AML-193 (cell line): ENCODE measurements at regions not wholly inside any gene's neighbourhood (a gene's known extent, or its start where the extent isn't known, plus 50 kb on each side); places are given as distances from the start of the nearest gene placed in this dataset.
"Not testable (repeated sequence)": the region's sequence is repeated elsewhere in the genome, so short reads cannot be mapped to it uniquely, and the experiment has no call there.

Experiments
- DNase-seq, 2 experiments: peaks; one replicate each; lab custom pipeline; 2025; lab: John Stamatoyannopoulos, UW

DNA sequence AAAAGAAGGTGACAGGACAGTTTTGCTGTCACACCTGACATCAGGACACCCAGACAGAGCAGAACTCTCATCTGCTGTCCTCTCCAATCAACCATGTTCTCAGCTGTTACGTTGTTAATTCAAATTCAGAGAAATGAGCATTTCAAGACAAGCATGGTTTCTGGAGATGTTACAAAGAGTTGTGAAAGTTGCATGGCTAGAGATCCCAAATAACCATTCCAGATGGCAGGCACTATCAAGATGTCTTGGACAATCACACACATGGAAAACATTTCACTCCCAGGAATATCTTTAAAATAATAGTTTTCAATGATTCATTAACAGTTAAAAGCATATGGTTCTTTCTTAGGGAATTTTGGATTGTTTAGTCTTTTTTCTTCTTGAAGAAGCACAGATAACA, 533.1 kb downstream of the AGTPBP1 start:
- DNase-seq = no peak

DNA sequence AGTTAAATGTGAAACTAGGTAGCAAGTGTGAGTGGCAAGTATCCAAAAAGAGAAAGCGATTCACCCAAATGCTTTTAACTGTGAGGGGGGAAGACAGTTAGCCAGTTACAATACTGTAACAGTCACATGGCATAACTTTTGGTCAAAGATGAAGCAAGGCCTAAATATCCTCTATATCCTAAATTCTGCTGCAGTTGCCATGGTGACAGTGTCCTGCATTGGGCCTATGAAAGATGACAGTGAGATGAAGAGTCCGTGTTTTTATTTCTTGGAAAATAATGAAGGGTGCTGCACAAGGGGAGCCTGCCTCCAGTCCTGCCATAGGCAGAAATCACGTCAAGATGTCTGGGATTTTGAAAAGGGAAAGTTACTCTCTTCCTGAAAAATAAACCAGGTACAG, 534.6 kb downstream of the NTRK2 start:
- DNase-seq = no peak

DNA sequence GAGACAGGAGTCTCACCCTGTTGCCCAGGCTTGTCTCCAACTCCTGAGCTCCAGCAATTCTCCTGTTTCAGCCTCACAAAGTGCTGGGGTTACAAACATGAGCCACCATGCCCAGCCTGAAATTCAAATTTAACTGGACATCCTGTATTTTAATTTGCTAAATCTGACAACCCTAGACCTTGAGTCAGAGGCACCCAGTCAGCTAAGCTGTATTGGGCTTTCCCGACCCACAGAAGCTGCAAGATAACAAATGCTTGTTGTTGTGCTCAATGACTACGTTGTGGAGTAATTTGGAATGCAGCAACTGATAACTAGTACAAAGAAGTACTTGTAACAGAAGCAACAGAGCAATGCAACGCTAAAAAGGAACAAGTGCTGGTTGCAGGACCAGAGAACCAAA, 533.1 kb downstream of the NTRK2 start:
- no peak for DNase-seq

DNA sequence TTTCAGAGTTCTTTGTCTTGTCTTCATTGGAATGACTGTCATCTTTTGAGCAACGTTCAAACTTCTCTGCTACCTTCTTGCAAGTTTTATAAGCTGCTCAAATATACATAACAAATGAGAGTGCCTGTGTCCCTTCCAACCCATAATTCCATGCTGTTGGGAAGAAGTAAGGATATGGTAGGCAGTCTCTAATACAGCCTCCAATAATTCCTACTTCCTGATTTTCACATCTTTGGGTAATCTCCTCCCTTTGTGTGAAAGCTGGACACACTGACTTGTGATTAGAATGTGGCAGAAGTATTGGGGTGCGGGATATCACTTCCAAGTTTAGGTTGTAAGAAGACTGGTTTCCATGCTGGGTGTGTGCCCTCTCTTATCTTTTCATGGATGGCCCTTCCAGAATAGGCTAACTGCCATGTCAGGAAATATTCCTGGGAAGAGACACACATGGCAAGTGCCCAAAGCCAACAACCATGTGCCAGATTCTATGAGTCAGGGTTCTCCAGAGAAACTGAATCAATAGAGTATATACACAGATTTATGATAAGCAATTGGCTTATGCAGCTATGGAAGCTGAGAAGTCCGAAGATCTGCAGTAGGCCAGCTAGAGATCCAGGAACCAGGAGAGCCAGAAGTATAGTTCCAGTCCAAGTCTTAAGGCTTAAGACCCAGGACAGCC, 531.3 kb downstream of the NTRK2 start:
- DNase-seq = no peak

DNA sequence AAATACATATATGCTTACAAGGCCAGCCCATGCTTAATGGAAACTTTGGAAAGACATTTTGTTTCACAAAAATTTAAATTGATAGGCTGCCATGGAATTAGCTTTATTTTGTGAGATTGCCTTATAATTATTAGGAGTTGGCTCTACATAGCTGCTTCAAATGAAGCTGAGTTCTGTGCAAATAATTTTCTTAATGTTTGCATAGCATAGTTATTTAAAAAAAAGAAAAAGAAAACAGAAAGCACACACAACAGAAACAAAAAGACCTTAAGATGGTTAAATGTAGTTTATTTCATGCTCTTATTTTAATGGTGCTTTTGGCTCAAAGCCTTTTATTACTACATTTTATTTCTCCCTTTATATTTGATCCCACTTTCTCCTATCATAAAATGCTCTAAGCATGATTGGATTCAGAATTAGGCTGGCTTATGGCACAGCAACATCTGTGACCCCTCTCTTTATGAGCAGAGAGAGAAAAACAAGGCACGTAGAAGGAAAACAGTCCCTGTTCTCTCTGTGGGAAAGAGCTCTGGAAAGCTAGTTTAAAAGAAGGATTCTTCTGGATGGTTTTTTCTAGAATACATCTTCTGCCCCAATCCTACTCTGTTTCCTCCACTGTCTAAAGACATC, 530.5 kb downstream of the NTRK2 start:
- no peak for DNase-seq

DNA sequence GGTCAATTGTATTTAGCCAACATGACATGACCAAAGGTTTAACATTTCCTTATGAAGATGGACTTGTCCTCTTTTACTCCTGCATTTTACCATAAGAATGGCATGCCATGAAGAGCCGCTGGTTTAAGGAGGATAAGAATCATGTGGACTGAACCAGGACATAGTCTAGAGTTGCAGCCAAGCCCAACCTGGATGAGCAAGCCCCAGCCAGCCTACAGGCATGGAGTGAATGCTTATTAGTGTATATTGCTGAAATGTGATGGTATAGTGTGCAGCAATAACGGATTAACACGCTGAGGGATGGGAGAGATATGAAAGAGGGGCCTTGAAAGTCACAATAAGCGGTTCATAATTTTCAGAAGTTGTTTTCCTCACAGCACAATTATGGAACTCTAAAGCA, 523.2 kb downstream of the NTRK2 start:
- DNase-seq = no peak

DNA sequence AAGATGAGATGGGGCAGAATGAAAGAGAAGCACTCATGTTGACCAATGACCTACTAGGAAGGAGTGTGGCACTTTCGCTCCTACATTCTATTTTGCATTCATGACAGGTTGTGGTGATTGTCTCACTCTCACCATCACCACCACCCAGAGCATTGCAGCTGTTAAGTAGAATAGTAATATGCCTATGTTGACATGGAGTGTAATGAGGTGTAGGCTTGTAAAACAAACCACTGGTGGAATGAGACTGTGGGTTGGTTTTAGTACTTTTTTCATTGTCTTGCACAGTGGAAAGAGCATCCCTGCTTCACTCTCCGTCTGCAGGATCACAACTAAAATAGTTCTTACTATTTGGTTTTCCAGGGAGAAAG, 516.7 kb downstream of the NTRK2 start:
- DNase-seq = no peak

DNA sequence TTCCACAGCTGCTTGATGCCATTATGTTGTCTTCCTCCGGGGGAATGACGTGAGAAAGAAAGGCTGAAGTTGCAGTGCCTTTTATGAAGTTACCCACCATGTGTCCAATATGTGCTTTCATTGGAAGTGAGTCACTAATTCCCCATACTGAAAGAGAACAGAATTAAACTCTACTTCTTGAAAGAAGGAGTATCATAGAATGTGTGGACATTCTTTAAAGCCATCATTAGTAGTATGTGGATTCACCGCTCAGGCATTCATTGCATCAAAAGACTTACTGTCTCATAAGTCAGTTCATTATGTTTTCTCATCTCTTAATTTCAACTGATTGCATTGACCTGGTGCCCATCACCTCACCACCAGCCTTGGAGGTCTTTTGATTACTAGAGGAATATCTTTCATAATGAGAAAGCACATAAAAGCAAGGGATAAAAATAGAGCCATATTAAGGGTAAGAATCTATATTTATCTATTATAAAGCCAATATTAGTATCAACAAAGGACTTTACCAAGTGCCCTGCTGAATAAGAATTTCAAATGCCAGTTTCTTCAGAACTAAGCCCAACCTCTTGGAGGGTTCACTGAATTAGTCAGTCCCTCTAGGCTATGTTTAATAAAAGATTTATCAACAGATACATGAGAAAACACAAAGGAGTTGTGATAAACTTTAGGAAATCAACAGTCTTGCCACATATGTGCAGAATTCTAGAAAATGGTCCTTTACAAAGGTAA, 516.1 kb downstream of the NTRK2 start:
- DNase-seq = no peak

DNA sequence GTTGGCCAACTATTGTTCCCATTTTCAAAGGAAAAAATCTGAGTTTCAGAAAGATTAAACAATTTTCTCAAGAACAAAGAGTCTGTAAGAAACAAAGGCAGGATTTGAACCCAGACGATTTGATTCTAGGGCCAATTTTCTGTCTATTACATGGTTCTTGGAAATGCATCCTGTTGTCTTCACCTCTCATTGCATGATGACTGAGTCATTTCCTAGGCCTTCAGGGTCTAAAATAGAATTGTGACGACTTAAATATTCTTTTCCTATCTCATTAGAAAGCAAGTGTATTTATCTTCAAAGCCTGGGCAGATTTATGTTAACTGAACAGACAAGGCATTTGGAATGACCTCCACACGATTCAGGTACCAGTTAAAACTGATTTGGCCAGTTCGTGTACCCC, 512.9 kb downstream of the NTRK2 start:
- DNase-seq = no peak

DNA sequence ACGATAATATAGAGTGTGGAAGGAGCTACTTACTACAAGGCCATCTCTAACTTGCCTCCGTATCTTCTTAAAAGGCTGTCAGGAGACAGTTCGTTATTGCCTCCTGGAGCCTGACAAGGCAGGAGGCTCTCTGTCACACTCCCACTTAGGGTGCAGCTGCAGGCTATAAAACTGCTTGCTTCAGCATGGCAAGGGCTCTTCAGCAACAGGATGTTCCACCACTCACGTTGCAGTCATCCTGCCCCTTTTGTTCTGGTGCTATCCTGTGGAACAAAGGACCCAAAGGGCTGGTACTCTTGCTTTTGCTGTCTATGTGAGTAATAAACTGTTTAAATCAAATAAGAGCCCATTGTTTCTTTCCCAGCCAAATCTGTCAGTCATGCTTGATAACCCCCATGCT, 508.9 kb downstream of the NTRK2 start:
- no peak for DNase-seq

DNA sequence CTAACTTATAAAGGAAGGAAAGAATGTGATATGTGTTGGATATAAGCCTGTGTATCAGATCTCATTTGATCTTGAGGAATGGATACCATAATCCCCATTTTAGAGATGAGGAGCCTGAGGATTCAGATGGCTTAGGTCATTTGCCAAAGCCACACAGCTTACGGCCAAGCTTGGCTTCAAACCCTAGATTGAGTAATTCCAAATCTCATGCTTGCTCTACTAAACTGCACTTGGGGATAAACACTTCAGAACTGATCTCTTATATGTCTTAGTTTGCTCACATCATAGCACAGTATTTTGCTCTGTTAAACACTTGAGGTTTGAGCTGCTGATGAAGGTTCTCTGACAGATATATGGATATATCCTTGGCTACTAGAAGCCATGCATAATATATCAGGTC, 504.4 kb downstream of the NTRK2 start:
- no peak for DNase-seq

DNA sequence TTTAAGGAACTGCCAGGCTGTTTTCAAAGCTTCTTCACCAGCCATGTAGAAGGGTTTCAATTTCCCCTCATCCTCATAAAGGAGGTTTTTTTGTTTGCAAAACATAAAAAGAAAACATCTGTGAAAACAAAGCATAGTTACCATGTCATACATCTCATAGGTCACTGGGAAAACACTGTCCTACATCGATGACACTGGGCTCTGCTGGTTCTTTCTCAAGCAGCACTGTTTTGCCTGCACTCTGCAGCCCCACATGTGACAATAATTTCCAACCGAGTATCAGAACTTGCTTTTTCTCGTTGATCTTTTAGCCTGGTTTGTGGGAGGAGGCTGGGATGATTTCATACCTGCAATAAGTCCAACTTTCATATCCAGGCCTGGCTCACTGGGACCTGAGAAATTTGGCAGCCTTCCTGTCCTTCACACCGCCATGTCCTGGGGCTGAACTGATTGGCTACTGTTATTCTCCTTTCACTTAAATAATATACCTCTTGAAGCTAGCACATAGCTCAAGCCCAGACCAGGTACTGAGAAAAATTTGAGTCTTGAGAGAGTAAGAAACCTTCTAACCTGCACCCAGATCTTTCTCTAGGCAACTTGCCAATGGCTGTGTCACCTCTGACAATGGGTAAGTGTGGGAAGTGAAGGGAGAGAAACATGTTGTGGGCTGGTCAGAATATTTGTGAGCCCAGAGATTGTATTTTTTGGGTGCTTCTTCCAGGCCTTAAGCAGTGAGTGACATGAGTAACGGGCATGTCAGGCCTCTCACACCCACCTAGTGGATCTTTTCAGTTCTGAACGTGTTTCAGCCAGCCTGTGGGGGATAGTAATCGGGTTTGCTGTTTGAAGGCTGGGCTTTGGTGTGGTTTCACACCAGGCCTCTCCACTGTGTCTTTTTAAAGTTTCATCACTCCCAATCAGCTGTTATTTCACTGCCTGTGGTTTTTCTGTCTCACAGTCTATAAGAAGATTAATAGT, 502.8 kb downstream of the NTRK2 start:
- no peak for DNase-seq

DNA sequence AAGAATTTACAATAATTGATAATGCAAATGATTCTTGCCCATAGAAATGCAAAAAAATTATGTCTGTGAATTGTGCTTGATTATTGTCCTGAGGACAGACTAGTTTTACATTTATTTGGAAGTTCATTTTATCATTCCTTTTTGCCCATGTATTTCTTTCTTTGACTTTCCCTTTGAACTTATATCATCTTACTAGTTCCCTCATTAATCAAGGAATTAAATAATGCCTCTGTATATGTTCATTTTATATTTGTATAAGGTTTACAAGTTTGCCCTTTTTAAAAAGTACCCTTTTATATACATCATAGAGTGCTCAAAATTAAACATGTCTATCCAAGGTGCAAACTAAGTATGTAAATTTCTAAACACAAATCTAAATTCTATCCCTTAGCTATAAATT, 501.6 kb downstream of the NTRK2 start:
- DNase-seq = no peak

DNA sequence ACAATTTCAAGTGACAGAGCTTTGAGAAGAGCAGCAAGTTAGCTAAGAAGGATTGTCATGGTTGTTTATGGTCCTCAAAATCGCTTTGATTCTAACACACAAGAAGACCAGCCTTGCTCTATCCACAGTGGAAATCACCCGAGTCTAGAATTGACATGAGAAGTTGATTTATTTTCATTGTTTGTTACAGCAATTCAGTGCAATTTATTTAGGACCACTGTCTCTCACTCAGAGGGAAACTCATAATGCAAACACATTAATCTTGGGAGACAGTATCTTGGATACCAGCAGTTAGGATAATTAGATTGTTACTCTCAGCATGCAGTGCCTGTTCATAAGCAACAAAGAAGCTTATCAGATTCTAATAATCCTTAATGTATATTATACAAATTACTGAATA, 498.9 kb downstream of the NTRK2 start:
- DNase-seq = no peak

DNA sequence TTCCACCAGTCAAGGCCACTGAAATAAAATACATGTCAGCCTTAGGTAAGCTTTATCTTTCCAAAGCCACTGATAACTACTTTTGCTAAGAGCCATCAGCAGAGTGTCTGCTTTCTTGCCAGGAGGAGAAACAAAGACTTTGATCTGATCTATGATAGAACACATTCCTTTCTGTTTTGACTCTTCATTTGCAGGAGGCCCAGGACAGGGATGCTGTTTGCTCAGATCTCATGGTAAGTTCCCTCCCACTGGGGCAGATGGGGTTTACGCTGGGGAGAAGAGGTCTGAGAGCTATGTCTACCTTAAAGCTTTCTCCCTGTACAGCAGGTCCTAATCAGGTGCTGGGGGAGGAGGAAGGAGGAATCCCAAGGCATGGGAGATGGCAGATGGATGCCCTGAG, 497.6 kb downstream of the NTRK2 start:
- DNase-seq = no peak

DNA sequence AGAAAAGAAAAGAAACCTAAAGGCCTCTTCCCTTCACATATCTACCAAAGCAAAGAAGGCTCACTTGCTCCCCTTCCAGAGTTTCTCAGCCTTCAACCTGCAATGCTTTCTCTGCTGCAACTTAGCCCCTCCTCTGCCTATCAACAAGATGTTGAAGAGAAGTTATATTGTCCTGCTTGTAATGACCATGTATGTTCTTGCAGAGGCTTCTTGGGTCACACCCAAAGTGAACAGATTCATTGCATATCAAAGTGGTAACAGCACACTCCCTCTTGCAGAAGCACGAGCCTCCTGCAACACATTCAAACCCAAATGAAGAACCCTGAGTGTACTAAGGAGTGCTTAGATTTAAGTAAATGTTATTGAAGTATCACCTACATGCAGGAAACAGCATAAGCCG, 494.3 kb downstream of the NTRK2 start:
- no peak for DNase-seq

DNA sequence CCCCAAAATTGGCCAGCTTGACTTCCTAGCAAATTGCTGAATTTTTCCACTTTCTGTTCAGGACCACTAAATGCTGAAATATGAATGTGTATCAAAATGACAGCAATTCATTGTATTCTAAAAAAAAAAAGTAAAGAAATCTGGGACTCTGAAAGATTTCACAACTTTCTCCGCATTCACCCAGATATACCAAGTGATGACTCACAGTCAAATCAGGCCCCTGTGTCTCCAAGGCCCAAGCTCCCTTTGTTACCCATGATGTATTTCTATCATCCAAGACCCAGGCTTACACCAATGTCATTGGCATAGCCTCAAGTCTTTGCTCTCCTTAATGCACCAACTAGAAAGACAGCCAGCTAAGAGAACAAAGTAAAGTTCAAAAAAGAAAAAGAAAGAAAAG, 493.9 kb downstream of the NTRK2 start:
- DNase-seq = no peak

DNA sequence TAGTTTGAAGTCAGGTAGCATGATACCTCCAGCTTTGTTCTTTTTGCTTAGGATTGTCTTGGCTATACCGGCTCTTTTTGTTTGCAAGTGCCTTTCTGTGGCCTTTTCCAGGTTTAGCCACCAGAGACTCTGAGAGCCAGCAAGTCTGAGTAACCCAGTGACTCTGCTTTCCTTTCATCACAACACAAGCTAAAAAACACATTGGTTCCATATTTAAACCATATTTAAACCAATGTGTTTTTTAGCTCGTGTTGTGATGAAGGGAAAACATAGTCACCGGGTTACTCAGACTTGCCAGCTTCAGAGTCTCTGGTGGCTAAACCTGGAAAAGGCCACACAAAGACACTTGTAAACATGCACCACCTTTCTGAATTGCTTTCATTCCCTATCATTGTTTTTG, 493.3 kb downstream of the NTRK2 start:
- no peak for DNase-seq

DNA sequence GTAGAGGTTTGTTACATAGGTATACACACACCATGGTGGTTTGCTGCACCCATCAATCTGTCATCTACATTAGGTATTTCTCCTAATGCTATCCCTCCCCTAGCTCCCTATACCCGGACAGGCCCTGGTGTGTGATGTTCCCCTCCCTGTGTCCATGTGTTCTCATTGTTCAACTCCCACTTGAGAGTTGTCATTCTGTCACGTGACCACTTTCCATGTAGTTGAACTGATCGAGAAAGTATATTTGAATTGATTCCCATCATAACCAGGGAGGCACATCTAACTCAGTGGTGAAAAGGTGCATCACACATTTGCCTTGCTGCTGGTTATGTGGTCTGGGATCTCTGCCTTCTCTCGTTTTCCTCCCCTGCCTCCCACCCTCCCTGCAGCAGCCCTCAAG, 491.4 kb downstream of the NTRK2 start:
- not testable (repeated sequence) for DNase-seq

DNA sequence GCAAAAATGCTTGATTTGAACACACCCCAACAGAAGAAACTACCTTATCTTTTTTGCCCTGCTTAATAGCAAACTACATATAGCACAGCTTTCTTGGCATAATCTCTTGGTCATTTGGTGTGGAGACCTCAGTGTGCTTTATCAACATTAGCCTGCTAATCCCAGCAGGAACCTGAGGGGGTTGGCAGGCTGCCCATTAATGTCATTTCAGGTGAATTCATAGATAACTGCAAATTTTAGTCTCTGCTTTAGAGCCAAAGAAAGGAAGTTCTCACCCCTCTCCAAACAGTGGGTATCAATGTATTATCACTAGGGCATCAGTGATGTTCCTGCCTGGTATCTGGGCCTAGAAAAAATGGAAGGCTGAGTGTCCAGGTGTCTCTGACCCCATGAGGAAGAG, 489.0 kb downstream of the NTRK2 start:
- DNase-seq = no peak

DNA sequence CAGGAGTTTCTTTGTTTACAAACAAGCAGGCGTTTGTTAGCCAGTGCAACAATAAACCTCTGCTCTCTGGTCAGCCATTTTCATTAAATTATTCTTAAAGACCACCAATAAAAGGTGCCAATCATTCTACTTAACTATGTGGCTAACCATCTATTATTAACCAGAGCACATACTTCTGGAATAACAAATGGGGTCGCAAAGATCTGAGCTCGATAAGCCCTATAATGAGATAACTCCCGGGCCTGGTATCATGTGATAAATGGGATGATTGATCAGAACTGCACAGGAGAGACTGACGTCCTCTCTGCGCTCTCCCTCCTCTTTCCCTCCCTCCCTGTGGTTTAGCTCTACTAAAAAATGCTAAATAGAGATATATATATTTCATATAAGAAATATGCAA, 488.2 kb downstream of the NTRK2 start:
- DNase-seq = no peak

DNA sequence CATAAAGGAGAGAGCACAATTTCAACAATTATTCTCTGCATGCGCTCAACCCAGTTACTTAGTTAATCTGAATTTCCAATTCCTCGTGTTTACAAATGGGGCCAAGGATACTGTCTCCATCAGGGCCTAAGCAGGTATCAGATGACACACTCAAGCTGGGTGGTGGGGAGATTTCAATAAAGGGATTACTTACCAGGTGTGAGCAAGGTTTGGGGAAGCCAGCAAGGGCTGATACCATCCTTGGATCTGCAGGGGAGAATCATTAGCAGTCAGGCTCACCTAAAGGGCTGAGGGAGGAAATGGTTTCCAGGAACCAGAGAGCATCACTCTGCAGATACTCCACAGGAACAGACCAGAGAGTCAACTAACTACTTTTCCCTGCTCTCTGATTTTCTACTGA, 487.1 kb downstream of the NTRK2 start:
- DNase-seq = no peak
